H9 (cell line): ENCODE measurements at regions not wholly inside any gene's neighbourhood (a gene's known extent, or its start where the extent isn't known, plus 50 kb on each side); places are given as distances from the start of the nearest gene placed in this dataset.

ENCODE experiments used
- DNase-seq: peaks from one replicate; pipeline ENCODE4 v3.0.0-alpha.2; 2017
- H2AFZ ChIP-seq: one replicate; pipeline ENCODE4 v1.6.1; 2013; ENCODE audit warnings: mild to moderate bottlenecking, low read length, control low read depth, moderate library complexity
- H2AK5ac ChIP-seq: 2 replicates; pipeline ENCODE4 v1.6.1; 2013; ENCODE audit warnings: low read length, control low read depth, mixed read lengths; ENCODE audit not compliant: insufficient read length
- H2BK120ac ChIP-seq: one replicate; pipeline ENCODE4 v1.6.1; 2013; ENCODE audit warnings: low read depth, mild to moderate bottlenecking, low read length, control low read depth, inconsistent platforms; ENCODE audit not compliant: poor library complexity, severe bottlenecking
- H2BK12ac ChIP-seq: 2 replicates; pipeline ENCODE4 v1.6.1; 2013; ENCODE audit warnings: low read length, control low read depth, mixed read lengths, low read depth; ENCODE audit not compliant: insufficient read length
- H2BK15ac ChIP-seq: 2 replicates; pipeline ENCODE4 v1.6.1; 2013; ENCODE audit warnings: low read depth, low read length, control low read depth
- H2BK20ac ChIP-seq: one replicate; pipeline ENCODE4 v1.6.1; 2013; ENCODE audit warnings: low read depth, mild to moderate bottlenecking, low read length, control low read depth, inconsistent platforms; ENCODE audit not compliant: poor library complexity, severe bottlenecking
- H2BK5ac ChIP-seq: 2 replicates; pipeline ENCODE4 v1.6.1; 2013; ENCODE audit warnings: low read length, control low read depth, mixed read lengths; ENCODE audit not compliant: insufficient read length
- H3K14ac ChIP-seq: 2 replicates; pipeline ENCODE4 v1.6.1; 2013; ENCODE audit warnings: low read length, control low read depth; ENCODE audit not compliant: insufficient read depth
- H3K18ac ChIP-seq: 2 replicates; pipeline ENCODE4 v1.6.1; 2013; ENCODE audit warnings: low read depth, mild to moderate bottlenecking, mixed read lengths, low read length, control low read depth; ENCODE audit not compliant: insufficient read length
- H3K23ac ChIP-seq: 2 replicates; pipeline ENCODE4 v1.6.1; 2013; ENCODE audit warnings: low read length, control low read depth, mixed read lengths, low read depth; ENCODE audit not compliant: insufficient read length
- H3K23me2 ChIP-seq: 2 replicates; pipeline ENCODE4 v1.6.1; 2013; ENCODE audit warnings: low read depth, mild to moderate bottlenecking, mixed read lengths, low read length, control low read depth; ENCODE audit not compliant: insufficient read length, poor library complexity, severe bottlenecking
- H3K27ac ChIP-seq: 2 replicates; pipeline ENCODE4 v1.5.1; 2013; ENCODE audit warnings: low read length, control low read depth, mixed read lengths, low read depth; ENCODE audit not compliant: insufficient read length
- H3K27me3 ChIP-seq: 2 replicates; pipeline ENCODE4 v1.6.1; 2013; ENCODE audit warnings: low read length, control low read depth, inconsistent platforms; ENCODE audit not compliant: insufficient read depth
- H3K4ac ChIP-seq: 2 replicates; pipeline ENCODE4 v1.6.1; 2013; ENCODE audit warnings: low read depth, mild to moderate bottlenecking, control low read depth, inconsistent platforms, low read length, moderate library complexity
- H3K4me1 ChIP-seq: 2 replicates; pipeline ENCODE4 v1.6.1; 2013; ENCODE audit warnings: low read length, control low read depth, inconsistent platforms; ENCODE audit not compliant: insufficient read depth
- H3K4me2 ChIP-seq: 2 replicates; pipeline ENCODE4 v1.6.1; 2013; ENCODE audit warnings: low read length, control low read depth, mixed read lengths; ENCODE audit not compliant: insufficient read length, insufficient read depth
- H3K56ac ChIP-seq: 2 replicates; pipeline ENCODE4 v1.6.1; 2013; ENCODE audit warnings: low read depth, mild to moderate bottlenecking, mixed read lengths, low read length, control low read depth; ENCODE audit not compliant: insufficient read length
- H3K79me1 ChIP-seq: 2 replicates; pipeline ENCODE4 v1.6.1; 2013; ENCODE audit warnings: low read depth, mild to moderate bottlenecking, moderate library complexity, low read length, control low read depth, inconsistent platforms; ENCODE audit not compliant: insufficient read depth, poor library complexity, severe bottlenecking
- H3K79me2 ChIP-seq: 2 replicates; pipeline ENCODE4 v1.6.1; 2013; ENCODE audit warnings: low read length, control low read depth, inconsistent platforms; ENCODE audit not compliant: insufficient read depth
- H3K9ac ChIP-seq: 2 replicates; pipeline ENCODE4 v1.6.1; 2013; ENCODE audit warnings: low read length, control low read depth, mixed read lengths; ENCODE audit not compliant: insufficient read length; ENCODE audit errors: extremely low read depth
- H3K9me3 ChIP-seq: one replicate; pipeline ENCODE4 v1.6.1; 2013; ENCODE audit warnings: low read depth, low read length, inconsistent platforms; ENCODE audit not compliant: control insufficient read depth
- H3T11ph ChIP-seq: one replicate; pipeline ENCODE4 v1.6.1; 2013; ENCODE audit warnings: mild to moderate bottlenecking, low read length, control low read depth, inconsistent platforms
- H4K20me1 ChIP-seq: one replicate; pipeline ENCODE4 v1.6.1; 2013; ENCODE audit not compliant: control insufficient read depth, insufficient read length, insufficient read depth
- H4K5ac ChIP-seq: 2 replicates; pipeline ENCODE4 v1.6.1; 2013; ENCODE audit warnings: low read depth, mild to moderate bottlenecking, mixed read lengths, low read length, control low read depth; ENCODE audit not compliant: insufficient read length
- H4K8ac ChIP-seq: replicated peaks from 2 replicates; pipeline ENCODE4 v1.6.1; 2013; ENCODE audit warnings: low read length, control low read depth, mixed read lengths, low read depth; ENCODE audit not compliant: insufficient read length
- H4K91ac ChIP-seq: 2 replicates; pipeline ENCODE4 v1.6.1; 2013; ENCODE audit warnings: low read depth, mild to moderate bottlenecking, moderate library complexity, mixed read lengths, low read length, control low read depth; ENCODE audit not compliant: insufficient read length
- H3K27ac Mint-ChIP-seq, 3 experiments: 2 replicates in 2 of 3; 3 replicates in 1 of 3; pipeline ENCODE4 v1.8.0; 2020 to 2021; ENCODE audit warnings: mixed read lengths in 3 of 3, mild to moderate bottlenecking in 1 of 3, moderate library complexity in 1 of 3
- H3K27me3 Mint-ChIP-seq: 2 replicates; pipeline ENCODE4 v1.8.0; 2021; ENCODE audit warnings: low read depth, mild to moderate bottlenecking, moderate library complexity, mixed read lengths
- H3K36me3 Mint-ChIP-seq, 3 experiments: 2 replicates in 2 of 3; 3 replicates in 1 of 3; pipeline ENCODE4 v1.8.0; 2020 to 2021; ENCODE audit warnings: low read depth in 3 of 3, mixed read lengths in 3 of 3; ENCODE audit not compliant: insufficient read depth in 1 of 3
- H3K4me1 Mint-ChIP-seq, 2 experiments: 2 replicates each; pipeline ENCODE4 v1.8.0; 2020; ENCODE audit warnings: mixed read lengths in 2 of 2
- H3K4me3 Mint-ChIP-seq, 2 experiments: 2 replicates in 1 of 2; 3 replicates in 1 of 2; pipeline ENCODE4 v1.8.0; 2020 to 2021; ENCODE audit warnings: mild to moderate bottlenecking in 2 of 2, mixed read lengths in 2 of 2, moderate library complexity in 1 of 2
- H3K9me3 Mint-ChIP-seq, 2 experiments: 2 replicates in 1 of 2; 3 replicates in 1 of 2; pipeline ENCODE4 v1.8.0; 2020; ENCODE audit warnings: mild to moderate bottlenecking in 2 of 2, mixed read lengths in 2 of 2, moderate library complexity in 1 of 2
- WGBS: extraction: QIAGEN DNeasy Blood & Tissue Kit; methylation state at CpG from one replicate; pipeline ENCODE4 v1.1.7; 2013; ENCODE audit warnings: missing lambda C conversion rate, low lambda C conversion rate, mixed read lengths; ENCODE audit not compliant: insufficient read length; ENCODE audit errors: extremely low coverage; 5-methylcytosine and 5-hydroxymethylcytosine counted together
- TF ChIP-seq, protein P1 (sequence below): fragments of 200-600 bp; sonication (generic); conservative IDR thresholded peaks from 3 replicates; pipeline ENCODE4 v1.8.0; 2021; ENCODE audit warnings: antibody characterized with exemption, mild to moderate bottlenecking

DNA sequence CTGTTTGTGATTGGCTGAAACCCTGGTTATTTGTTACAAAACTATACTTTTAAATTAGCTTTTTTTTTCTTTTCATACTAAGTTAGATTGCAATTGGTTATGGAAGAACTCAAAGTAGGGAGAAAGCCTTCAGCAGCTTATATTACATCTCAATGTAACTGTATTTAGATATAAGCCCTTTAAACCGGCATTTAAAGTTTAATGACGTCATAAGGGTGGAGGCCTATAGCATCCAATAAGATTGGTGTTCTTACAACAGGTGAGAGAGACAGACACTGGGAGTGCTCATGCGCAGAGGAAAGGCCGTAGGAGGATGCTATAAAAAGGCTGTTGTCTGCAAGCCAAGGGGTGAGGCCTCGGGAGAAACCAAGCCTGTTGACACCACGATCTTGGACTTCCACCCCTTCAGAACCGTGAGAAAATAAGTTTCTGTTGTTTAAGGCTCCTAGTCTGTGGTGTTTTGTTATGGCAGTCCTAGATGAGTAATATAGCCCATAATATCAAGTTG is 1198.8 kb upstream of the SPRY2 start:
- no peak overlapping the region for H3K9ac ChIP-seq
- H2BK5ac ChIP-seq: no peak overlapping the region
- no peaks in the 10 kb centered on the region for H3K27me3 ChIP-seq
- Mint-ChIP-seq H3K27ac (no peak overlapping the region), H3K4me1 (peaks cover 18 to 24% of the 10 kb centered on the region in 2 experiments), H3K27me3 (no peaks in the 10 kb centered on the region), H3K4me3 (no peak overlapping the region), H3K36me3 (peaks cover 0 to 10% (median 4%) of the 10 kb centered on the region in 3 experiments; a peak in 4 of 7 replicates), H3K9me3 (peaks cover 0 to 3% of the 10 kb centered on the region in 2 experiments; a peak in 3 of 5 replicates)
- no peaks in the 10 kb centered on the region for H4K20me1 ChIP-seq
- H3T11ph ChIP-seq: no peak overlapping the region
- H3K23ac ChIP-seq: no peak overlapping the region
- H4K8ac ChIP-seq: no peak overlapping the region
- no peaks in the 10 kb centered on the region for H3K79me2 ChIP-seq
- H3K23me2 ChIP-seq: no peaks in the 10 kb centered on the region
- no peak overlapping the region for H2BK120ac ChIP-seq
- H3K14ac ChIP-seq: no peak overlapping the region
- WGBS: no CpG with 5 or more reads among the region's 7 CpGs
- H3K4ac ChIP-seq: no peak overlapping the region
- H3K79me1 ChIP-seq: no peaks in the 10 kb centered on the region
- no peak overlapping the region for H3K56ac ChIP-seq
- TF ChIP-seq, protein P1, sequence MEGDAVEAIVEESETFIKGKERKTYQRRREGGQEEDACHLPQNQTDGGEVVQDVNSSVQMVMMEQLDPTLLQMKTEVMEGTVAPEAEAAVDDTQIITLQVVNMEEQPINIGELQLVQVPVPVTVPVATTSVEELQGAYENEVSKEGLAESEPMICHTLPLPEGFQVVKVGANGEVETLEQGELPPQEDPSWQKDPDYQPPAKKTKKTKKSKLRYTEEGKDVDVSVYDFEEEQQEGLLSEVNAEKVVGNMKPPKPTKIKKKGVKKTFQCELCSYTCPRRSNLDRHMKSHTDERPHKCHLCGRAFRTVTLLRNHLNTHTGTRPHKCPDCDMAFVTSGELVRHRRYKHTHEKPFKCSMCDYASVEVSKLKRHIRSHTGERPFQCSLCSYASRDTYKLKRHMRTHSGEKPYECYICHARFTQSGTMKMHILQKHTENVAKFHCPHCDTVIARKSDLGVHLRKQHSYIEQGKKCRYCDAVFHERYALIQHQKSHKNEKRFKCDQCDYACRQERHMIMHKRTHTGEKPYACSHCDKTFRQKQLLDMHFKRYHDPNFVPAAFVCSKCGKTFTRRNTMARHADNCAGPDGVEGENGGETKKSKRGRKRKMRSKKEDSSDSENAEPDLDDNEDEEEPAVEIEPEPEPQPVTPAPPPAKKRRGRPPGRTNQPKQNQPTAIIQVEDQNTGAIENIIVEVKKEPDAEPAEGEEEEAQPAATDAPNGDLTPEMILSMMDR: no peak
- no peak overlapping the region for H3K18ac ChIP-seq
- DNase-seq: no peak
- H2AFZ ChIP-seq: no peak overlapping the region
- H4K5ac ChIP-seq: no peak overlapping the region
- no peak overlapping the region for H4K91ac ChIP-seq
- no peak overlapping the region for H2BK12ac ChIP-seq
- no peak overlapping the region for H2BK20ac ChIP-seq
- H2AK5ac ChIP-seq: no peak overlapping the region
- peaks cover 3% of the 10 kb centered on the region; the same call in 1 of the 2 replicates for H3K4me1 ChIP-seq
- H3K4me2 ChIP-seq: no peak overlapping the region
- no peak overlapping the region for H3K27ac ChIP-seq
- no peaks in the 10 kb centered on the region for H3K9me3 ChIP-seq
- no peak overlapping the region for H2BK15ac ChIP-seq
